ENCODE measurements at regions not wholly inside any gene's neighbourhood (a gene's known extent, or its start where the extent isn't known, plus 50 kb on each side); places are given as distances from the start of the nearest gene placed in this dataset.

- TF ChIP-seq, protein P1, sequence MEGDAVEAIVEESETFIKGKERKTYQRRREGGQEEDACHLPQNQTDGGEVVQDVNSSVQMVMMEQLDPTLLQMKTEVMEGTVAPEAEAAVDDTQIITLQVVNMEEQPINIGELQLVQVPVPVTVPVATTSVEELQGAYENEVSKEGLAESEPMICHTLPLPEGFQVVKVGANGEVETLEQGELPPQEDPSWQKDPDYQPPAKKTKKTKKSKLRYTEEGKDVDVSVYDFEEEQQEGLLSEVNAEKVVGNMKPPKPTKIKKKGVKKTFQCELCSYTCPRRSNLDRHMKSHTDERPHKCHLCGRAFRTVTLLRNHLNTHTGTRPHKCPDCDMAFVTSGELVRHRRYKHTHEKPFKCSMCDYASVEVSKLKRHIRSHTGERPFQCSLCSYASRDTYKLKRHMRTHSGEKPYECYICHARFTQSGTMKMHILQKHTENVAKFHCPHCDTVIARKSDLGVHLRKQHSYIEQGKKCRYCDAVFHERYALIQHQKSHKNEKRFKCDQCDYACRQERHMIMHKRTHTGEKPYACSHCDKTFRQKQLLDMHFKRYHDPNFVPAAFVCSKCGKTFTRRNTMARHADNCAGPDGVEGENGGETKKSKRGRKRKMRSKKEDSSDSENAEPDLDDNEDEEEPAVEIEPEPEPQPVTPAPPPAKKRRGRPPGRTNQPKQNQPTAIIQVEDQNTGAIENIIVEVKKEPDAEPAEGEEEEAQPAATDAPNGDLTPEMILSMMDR (conservative IDR thresholded peaks at IDR 0.05; ENCODE audit: low read depth, low read length): no peak
- no peak for TF ChIP-seq EZH2 (IDR thresholded peaks at IDR 0.05; ENCODE audit: borderline replicate concordance, low read depth, low read length, poor library complexity, severe bottlenecking)
Measured at GRCh38 chr10:84935772-84936171, 607.4 kb downstream of the CCSER2 start.
